GM19035 (cell line): ENCODE measurements at regions not wholly inside any gene's neighbourhood (a gene's known extent, or its start where the extent isn't known, plus 50 kb on each side); places are given as distances from the start of the nearest gene placed in this dataset.
A peak's percentile ranks its signal among the peaks of the same experiment; 100 is the strongest.

ENCODE experiments used
- ATAC-seq: cut with Tn5 transposase; IDR thresholded peaks from one replicate; pipeline ENCODE4 v1.9.1; 2021; ENCODE audit not compliant: unreplicated experiment

DNA sequence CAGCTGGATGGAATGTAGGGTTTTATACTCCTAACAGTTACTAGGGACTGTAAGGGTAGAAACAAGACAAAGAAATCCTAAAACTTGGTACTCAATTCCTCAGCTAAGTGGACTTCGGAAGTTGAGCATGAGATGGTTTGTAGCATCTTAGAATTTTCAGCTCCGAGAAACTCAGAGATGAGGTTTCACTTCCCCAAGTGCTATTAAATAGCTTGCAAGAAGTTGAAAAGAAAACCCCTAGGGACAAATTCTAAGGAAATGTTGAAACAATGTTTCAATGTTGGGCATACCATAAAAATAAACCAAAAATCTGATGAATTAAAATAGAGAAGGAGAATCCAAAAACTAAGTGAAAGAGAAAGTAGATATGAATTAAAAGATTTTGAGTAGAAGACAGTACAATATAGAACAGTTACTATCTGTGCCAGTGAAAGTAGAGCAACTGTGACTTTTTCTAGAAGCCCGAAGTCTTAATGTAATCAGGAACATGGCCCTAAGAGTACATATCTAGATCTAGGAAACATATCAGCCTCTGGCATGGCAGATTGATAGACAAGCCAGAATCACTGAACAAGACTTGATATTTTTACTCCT is 308.6 kb upstream of the RGMB start:
- peak; percentile 80 for ATAC-seq

DNA sequence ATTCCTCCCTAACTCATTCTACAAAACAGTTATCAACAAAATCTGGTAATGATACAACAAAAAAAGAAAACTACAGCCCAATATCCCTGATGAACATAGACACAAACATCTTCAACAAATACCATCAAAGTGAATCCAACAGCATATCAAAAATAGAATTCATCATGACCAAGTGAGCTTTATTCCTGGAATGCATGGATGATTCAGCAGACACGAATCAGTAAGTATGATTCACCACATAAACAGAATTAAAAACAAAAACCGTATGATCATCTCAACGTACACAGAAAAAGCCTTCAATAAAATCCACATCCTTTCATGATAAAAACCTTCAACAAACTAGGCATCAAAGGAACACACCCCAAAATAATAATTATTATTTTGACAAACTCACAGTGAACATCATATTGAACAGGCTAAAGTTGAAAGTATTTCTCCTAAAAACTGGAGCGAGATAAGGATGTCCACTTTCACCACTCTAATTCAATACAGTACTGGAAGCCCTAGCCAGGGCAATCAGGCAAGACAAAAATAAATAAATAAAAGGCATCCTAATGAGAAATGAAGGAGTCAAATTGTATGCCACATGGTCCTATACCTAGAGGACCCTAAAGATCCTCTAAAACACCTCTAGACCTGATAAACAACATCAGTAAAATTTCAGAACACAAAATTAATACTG is 305.1 kb upstream of the RGMB start:
- no peak for ATAC-seq

DNA sequence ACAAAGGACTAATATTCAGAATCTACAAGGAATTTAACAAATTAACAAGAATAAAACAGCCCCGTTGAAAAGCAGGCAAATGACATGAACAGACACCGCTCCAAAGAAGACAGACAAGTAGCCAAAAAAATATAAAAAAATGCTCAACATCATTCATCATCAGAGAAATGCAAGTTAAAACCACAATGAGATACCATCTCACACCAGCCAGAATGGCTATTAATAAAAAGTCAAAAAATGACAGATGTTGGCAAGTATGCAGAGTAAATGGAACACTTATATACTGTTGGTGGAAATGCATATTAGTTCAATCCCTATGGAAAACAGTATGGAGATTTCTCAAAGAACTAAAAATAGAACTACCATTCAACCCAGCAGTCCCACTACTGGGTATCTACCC is 302.7 kb upstream of the RGMB start:
- no peak for ATAC-seq

DNA sequence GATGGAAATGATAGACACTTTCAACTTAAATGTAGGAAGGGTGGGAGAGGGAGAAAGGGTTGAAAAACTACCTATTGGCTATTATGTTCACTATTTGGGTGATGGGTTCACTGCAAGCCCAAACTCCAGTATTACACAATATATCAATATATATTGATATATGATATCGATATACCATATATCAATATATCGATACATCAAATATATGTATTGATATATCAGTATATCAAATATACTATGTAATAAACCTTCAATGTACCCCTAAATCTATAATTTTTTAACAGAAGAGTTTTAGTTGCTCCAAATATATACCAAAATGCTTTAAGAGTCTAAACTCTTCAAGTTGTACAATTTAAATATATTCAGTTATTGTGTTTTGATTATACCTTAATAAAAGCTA is 302.0 kb upstream of the RGMB start:
- no peak for ATAC-seq

DNA sequence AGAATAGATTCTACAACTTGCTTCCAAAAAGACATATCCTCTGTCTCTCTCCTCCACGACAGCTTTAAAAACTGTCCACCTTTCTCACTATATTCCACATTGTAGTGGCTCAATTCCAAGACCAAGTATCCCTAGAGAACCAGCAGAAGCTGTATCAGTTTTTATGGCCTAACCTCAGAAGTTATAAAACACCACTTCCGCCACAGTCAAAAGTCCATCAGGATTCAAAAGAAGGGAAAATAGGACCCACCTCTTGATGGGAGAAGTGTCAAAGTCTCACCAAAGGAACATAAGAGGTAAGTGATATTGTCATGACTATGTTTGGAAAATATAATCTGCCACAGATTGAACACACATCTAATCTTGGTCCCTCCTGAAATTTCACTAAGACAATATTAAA is 299.2 kb upstream of the RGMB start:
- no peak for ATAC-seq

DNA sequence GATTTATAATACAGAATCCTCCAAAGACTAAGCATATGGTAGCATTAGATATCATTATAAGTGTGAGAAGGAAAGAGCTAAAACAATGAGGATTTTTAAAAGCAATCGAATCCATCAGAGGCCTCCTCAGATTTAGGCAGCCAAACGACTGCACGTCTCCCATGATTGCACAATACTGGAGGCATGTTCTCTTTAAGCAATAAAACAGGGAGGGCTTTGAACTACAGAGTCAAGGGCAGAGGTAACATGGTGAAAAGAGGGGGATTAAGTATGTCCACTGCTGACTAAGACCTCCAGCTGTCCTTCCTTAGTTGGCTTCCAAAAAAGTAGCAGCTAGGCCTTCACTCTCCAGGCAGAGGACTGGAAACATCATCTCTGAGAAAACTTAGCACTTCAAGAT is 298.7 kb upstream of the RGMB start:
- no peak for ATAC-seq

DNA sequence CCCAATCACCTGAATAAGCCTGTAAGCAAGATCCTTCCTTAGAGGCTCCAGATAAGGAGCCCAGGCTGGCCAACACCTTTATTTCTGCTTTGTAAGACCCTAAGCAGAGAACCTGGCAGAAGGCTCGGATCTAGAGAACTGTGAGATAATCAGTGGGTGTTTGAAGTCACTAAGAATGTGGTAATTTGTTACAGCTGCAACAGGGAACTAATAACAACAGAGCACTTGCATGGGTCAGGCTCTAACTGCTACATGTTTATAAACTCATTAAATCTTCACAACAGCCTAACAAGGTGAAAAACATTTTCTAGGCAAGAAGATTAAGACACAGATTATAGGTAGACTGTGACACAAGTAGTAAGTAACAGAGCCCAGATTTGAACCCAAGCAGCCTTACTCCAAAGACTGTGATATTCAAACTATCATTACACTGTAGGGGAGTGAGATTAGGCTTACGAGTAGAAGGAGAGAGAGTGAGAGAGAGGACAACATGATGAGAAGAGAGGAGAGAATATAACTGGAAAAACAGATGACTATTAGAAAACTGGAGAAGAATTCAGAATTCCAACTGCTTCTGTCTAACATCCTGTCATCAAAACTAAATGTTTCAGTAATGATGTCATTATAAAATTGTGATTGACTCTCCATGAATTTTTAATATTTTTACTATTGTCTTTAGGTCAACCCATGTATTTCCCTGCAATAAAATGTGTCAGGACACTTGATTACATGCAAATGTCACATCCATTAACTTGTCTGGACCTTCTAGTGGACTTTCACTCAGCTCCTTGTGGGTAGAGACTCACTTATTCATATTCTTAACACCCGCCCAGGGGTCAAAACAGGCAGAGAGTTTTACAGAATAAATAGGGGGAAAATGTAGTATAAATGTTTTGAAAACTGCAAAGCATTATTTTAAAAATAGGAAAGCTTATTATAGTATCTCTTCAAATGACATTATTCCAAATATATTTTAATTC is 290.9 kb upstream of the RGMB start:
- ATAC-seq = no peak

DNA sequence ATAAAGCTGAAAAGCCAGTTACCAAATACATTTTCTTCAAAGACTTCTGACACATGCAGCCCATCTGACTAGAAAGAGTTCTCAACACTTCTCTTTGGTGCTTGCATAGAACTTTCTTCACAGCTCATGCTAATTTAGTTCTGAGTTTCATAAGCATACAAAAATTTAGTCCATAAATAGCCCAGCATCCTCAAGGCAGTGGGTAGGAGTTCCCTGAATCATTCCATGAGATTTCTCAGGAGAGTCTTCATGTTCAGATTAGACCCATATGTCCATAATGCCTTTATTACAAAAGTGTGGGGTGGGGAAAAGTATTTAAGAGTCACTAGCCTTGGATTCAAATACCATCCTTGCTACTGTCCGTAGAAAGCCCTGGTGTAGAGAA is 290.2 kb upstream of the RGMB start:
- no peak for ATAC-seq

DNA sequence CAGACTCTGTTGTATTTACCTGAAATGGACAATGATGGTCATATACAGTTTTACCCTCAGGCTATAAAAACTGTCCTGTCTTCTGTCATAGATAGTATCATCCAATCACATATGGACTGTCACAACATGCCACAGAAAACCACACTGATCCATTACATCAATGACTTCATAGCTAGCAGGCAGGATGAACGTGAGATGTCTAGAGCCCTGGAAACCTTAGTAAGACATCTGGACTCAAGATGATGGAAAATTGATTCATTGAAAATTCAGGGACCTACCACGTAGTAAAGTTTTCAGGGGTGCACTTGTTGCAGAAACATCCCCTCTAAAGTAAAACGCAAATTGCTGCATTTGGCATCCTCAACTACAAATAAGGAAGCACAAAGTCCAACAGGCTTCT is 284.4 kb upstream of the RGMB start:
- no peak for ATAC-seq

DNA sequence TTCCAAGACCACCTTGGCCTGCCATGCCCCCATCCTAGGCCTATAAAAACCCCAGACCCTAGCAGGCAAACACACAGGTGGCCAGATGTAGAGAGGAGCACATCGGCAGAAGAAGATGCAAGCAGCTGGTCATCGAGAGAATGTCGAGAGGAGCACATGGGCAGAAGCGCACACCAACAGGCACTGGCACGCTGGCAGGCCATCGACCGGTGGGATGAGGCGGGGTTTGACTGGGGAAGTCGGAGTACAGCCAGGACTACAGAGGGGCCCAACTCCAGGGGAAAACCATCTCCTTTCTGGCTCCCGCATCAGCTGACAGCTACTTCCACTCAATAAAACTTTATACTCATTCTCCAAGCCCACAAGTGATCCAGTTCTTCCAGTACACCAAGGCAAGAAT is 283.1 kb upstream of the RGMB start:
- no peak for ATAC-seq

DNA sequence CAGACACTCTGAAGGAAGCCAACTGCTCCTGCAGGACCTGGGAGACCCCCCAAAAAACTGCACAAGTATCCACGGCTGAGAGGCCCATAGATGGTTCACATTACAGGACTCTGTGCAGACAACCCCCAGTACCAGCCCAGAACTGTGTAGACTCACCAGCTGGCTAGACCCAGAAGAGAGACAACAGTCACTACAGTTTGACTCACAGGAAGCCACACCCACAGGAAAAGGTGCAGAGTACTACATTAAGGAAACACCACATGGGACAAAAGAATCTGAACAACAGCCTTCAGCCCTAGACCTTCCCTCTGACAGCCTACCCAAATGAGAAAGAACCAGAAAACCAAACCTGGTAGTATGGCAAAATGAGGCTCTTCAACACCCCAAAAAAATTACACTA is 281.2 kb upstream of the RGMB start:
- ATAC-seq = no peak

DNA sequence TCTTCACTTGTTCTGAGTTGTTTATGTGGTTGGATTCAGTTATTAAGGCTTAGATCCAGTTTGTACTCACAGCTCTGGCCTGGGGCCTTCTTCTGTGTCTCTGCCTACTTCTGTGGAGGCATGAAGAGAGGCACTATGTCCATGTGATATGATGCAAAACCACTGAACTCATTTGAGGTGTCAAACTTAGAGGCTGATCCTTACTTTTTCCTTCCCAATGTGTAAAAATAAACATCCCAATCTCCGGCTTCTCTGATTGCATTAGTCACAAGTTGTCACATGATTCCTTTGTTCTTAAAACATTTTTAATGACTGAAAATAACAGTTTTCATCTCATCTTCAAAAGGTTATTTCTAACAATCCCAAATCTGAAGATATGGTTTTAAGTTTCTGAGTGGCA is 276.0 kb upstream of the RGMB start:
- no peak for ATAC-seq

DNA sequence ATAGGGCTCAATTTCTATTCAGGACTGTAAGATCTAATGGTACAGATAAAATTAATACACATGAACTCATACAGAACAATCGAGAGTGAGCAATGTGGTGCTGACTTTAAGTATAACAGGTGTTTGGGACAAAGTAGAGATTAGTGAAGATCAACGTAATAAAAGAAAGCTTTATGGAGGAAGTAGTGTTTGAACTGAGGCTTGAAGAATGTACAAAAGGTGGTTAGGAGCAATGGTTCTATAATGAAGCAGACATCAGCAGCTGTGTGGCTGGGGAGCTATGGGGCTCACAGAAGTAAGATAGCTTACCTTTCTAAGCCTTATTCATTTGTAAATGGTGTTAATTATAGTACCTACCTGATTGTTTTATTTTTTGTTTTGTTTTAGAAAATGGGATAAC is 275.4 kb upstream of the RGMB start:
- ATAC-seq = no peak

DNA sequence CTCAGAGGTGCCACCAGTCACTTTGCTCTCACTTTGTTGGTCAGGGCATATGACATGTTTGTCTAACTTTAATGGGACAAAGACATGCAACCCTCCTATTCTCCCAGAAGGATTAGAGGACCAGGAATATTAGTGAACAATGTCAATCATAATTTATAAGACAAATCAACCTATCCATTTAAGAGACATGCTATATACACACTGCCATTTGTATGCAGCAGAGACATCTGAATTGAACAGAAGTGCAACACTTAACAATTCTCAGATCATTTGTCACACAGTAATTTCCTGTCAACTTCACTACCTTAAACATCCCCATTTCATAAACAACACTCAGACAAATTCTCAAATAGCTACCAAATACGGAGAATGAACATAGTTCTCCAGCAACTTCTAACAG is 273.6 kb upstream of the RGMB start:
- ATAC-seq = no peak

DNA sequence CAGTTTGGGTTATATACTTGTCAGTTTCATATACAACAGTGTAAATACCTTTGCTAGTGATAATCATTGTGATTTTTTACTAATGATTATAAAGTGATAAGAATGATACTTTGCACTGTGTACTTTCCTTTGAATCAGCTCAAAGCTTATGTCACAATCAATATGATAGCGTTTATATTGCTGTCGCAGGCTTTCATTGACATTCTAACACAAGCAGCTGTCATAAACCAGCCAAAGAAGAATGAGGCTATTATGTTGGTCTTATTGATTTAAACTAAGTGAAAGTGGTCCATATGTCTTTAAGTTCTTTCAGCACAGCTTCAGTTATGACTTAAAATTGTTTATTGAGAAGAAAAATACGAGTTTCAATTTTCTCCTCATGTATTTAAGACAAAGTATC is 272.7 kb upstream of the RGMB start:
- no peak for ATAC-seq

DNA sequence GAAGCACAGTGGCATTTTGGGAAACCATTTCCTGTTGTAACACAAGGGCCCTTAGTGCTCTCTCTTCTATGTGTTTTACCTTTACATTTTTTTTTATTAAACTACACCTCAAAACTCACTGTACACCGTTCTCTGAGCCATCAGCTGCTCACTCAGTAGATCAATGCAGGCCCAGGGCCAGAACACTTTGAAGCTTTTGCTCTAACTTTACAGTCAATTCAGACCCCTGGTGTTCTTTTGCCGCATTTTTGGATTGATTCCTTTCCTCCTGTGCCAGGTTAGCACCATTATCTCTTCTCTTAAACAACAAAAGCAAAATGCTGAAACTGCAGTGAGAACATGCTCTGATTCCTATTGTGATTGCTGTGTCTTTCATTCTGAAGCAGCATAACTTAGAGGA is 269.8 kb upstream of the RGMB start:
- ATAC-seq = no peak

DNA sequence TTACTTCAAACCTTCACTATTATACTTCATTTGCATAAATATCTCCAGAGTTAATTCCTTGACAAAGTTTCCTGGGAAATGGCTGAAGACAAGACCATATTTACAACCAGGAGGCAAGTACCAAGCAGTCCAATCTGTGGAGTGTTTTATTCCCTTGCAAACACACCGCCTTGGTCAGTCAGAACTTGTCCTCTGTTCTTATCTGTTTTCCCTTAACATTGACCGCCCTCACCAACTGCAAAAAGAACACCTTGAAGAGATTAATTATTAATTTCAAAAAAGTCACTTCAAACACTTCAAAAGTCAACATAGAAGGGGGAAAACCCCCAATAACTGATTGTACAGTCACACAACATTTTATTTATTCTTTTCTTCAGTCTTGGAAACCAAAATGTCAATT is 269.0 kb upstream of the RGMB start:
- ATAC-seq = no peak

DNA sequence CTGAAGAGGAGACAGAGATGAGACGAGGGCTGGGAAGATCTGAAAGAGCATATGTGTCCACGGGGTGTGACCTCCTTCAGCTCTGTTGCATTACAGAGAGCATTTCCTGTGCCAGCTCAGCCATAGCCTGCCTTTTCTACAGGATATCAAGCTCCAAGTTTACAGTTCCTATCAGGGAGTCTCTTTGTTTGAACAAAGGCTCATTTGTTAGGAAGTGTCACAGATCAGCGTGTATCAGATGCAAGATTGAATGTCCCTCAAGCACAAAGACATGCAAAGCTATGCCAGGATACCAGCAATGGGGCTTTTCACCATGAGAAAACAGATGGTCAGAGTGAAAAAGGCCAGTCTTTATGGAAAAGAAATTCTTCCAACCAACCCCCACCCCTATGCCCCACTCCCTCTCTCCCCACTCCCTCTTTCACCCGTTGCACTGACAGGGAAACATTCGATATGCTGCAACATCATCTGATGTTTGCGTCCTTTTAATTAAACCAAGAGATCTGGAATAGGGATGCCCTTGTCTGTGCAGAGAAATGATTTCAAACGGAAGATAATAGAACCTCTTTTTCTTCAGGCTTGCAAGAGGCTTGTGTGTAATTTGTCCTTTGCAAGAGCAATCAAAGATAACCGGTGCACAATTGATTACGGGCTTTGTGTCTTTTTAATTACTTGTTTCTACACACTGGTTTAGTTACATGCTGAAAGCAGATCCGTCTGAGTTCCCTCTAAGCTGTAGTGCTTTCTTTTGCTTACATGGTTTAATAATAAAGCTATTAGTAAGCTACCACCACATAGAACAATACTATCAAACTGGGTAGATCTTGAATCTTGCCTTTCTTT is 263.1 kb upstream of the RGMB start:
- no peak for ATAC-seq

DNA sequence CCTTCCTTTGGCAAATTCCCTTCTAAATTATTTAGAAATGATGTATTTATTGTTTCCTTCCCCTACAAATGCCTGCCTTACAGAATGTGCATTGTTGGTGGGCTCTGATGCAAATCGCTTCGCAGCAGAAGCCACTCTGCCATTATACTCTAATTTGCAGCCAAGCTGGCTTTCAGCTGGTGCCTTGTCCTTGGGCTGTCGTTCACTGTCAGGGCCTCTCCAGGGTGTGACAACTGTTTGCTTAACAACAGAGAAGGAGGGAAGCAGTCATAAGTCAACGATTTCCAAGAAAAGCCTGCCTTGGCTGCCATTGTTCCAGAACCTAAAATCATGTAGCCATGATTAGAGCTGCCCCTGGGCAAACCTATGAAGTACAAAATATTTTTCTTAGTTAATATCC is 260.1 kb upstream of the RGMB start:
- ATAC-seq = no peak

DNA sequence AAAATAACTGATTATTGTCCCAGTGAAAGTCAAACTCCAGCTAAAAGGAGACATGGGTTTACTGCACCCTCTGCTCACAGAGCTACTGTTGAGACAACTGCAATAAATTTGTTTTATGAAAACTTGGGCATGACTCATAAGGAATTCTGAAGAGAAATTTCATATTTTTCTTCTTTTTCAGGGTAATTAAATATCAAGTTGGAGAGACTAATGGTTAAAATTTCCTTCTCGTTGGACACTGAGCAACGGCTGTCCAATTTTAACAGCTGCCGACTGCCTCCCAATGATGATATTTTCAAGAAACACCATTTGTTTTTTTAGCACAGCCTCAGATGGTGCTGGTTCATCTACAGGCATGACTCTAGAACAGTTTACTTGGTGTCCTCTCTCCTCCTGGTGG is 259.2 kb upstream of the RGMB start:
- no peak for ATAC-seq

DNA sequence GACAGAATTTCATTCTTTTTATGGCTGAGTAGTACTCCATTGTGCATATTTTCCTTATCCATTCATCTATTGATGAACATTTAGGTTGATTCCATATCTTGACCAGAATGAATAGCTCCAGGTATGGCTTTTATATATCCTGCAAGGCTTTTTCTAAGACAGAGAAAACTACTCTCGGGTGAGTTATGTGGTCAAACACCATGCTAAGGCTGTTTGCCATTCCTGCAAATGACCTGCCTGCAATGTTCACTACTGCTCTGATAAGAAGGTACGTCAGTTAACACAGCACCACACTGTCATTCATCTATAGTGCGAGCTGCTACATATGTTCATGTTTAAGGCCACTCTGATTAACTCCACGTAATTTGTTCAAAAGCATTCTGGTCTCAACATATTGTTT is 256.8 kb upstream of the RGMB start:
- ATAC-seq = no peak
